Uterus (tissue), 2 donors: ENCODE measurements at regions not wholly inside any gene's neighbourhood (a gene's known extent, or its start where the extent isn't known, plus 50 kb on each side); places are given as distances from the start of the nearest gene placed in this dataset.

Source experiments
- POLR2A ChIP-seq, 2 donors: fragments of 450-650 bp; IDR thresholded peaks; one replicate each; pipeline ENCODE4 v1.6.1; 2016; ENCODE audit warnings: antibody characterized with exemption in 2 of 2, mild to moderate bottlenecking in 1 of 2, moderate library complexity in 1 of 2
- TF ChIP-seq, protein P1 (sequence below), 4 experiments: fragments of 200-600 bp in 2 of 4; fragments of 450-650 bp in 2 of 4; sonication (generic) in 2 of 4; IDR thresholded peaks; one replicate each; pipeline ENCODE4 v1.5.1; 2016 to 2019; ENCODE audit warnings: antibody characterized with exemption in 4 of 4, mild to moderate bottlenecking in 2 of 4, moderate library complexity in 1 of 4

DNA sequence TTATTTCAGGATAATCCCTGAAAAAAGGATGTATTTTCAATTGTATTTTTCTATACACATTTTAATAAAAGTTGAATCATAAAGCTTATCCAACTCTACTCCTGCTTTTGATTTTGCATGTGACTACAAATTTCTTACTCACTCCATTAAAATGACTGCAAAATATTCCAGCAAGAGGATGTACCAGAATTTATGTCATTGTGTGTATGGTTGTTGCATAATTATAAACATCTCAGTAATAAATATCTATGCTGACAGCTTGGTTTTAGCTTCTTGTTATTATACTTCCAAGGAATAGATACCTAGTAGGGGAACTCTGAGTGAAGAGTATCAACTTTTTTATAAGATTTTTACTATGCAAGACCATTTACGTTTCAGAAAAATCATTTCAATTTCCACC is 463.2 kb upstream of the RUNX1 start:
- TF ChIP-seq, protein P1, sequence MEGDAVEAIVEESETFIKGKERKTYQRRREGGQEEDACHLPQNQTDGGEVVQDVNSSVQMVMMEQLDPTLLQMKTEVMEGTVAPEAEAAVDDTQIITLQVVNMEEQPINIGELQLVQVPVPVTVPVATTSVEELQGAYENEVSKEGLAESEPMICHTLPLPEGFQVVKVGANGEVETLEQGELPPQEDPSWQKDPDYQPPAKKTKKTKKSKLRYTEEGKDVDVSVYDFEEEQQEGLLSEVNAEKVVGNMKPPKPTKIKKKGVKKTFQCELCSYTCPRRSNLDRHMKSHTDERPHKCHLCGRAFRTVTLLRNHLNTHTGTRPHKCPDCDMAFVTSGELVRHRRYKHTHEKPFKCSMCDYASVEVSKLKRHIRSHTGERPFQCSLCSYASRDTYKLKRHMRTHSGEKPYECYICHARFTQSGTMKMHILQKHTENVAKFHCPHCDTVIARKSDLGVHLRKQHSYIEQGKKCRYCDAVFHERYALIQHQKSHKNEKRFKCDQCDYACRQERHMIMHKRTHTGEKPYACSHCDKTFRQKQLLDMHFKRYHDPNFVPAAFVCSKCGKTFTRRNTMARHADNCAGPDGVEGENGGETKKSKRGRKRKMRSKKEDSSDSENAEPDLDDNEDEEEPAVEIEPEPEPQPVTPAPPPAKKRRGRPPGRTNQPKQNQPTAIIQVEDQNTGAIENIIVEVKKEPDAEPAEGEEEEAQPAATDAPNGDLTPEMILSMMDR (IDR thresholded peaks at IDR 0.05): no peak
- TF ChIP-seq POLR2A (IDR thresholded peaks at IDR 0.05): no peak
